ENCODE measurements at regions not wholly inside any gene's neighbourhood (a gene's known extent, or its start where the extent isn't known, plus 50 kb on each side); places are given as distances from the start of the nearest gene placed in this dataset.

- intact Hi-C loops (cut with DNase I) = no loop called here
- Histone ChIP-seq H3K27me3 (no peaks in the 10 kb centered on the region), H3K4me1 (peaks cover 0 to 8% (median 5%) of the 10 kb centered on the region in 3 donors), H3K36me3 (no peaks in the 10 kb centered on the region), H3K27ac (no peak overlapping the region), H3K9me3 (no peaks in the 10 kb centered on the region), H3K4me3 (no peak overlapping the region)
- FAIRE-seq (no peak), ATAC-seq (peak in 1 of 4 donors; percentile 40), DNase-seq (no peak)
- WGBS, 2 donors = 64 to 67% methylated on average over 7 of the region's 7 CpGs
- no peak for TF ChIP-seq CTCF (IDR thresholded peaks at IDR 0.05)
Observed at GRCh38 chr7:47215640-47216039, 366.3 kb downstream of the TNS3 start.

GRCh38 chr7:47215049-47215448 is 366.9 kb downstream of the TNS3 start:
- TF ChIP-seq CTCF (IDR thresholded peaks at IDR 0.05) = no peak
- no peaks in the 10 kb centered on the region for H3K9me3 ChIP-seq
- intact Hi-C loops (cut with DNase I) = no loop called here
- no peaks in the 10 kb centered on the region for H3K27me3 ChIP-seq
- no peaks in the 10 kb centered on the region for H3K36me3 ChIP-seq
- peaks cover 0 to 8% (median 5%) of the 10 kb centered on the region in 3 donors for H3K4me1 ChIP-seq
- no peak overlapping the region for H3K27ac ChIP-seq
- H3K4me3 ChIP-seq = no peak overlapping the region
- FAIRE-seq (no peak), ATAC-seq (peak in 1 of 4 donors; percentile 31), DNase-seq (no peak)
- WGBS, 2 donors = 95 to 96% methylated on average over 4 of the region's 4 CpGs

- H3K4me1 ChIP-seq = peaks cover 0 to 8% (median 5%) of the 10 kb centered on the region in 3 donors
- no peak for ATAC-seq
- no peaks in the 10 kb centered on the region for H3K27me3 ChIP-seq
- intact Hi-C loops (cut with DNase I) = no loop called here
- no peak for FAIRE-seq
- WGBS, 2 donors = 85 to 88% methylated on average over 5 of the region's 5 CpGs
- H3K36me3 ChIP-seq = no peaks in the 10 kb centered on the region
- no peak overlapping the region for H3K4me3 ChIP-seq
- no peak overlapping the region for H3K27ac ChIP-seq
- H3K9me3 ChIP-seq = no peaks in the 10 kb centered on the region
- DNase-seq = no peak
- TF ChIP-seq CTCF (IDR thresholded peaks at IDR 0.05) = no peak
Observed at GRCh38 chr7:47213276-47213675, 368.6 kb downstream of the TNS3 start.

GRCh38 chr7:47211519-47211973 is 370.4 kb downstream of the TNS3 start:
- no peaks in the 10 kb centered on the region for H3K9me3 ChIP-seq
- ATAC-seq = peak; percentile 71 to 89 (median 78)
- H3K4me3 ChIP-seq = no peak overlapping the region
- WGBS, 2 donors = 14 to 16% methylated on average over 5 of the region's 5 CpGs
- H3K36me3 ChIP-seq = no peaks in the 10 kb centered on the region
- H3K27me3 ChIP-seq = no peaks in the 10 kb centered on the region
- no peak for TF ChIP-seq CTCF (IDR thresholded peaks at IDR 0.05)
- no peak overlapping the region for H3K27ac ChIP-seq
- FAIRE-seq = no peak
- H3K4me1 ChIP-seq = peaks cover 0 to 8% (median 5%) of the 10 kb centered on the region in 3 donors
- DNase-seq = peak in 1 of 6 donors; percentile 33
- intact Hi-C loops (cut with DNase I) = no loop called here

- H3K27me3 ChIP-seq = no peaks in the 10 kb centered on the region
- FAIRE-seq (no peak), DNase-seq (no peak), ATAC-seq (no peak)
- no peaks in the 10 kb centered on the region for H3K36me3 ChIP-seq
- no peak overlapping the region for H3K27ac ChIP-seq
- no peaks in the 10 kb centered on the region for H3K9me3 ChIP-seq
- peaks cover 0 to 8% (median 5%) of the 10 kb centered on the region in 3 donors for H3K4me1 ChIP-seq
- no peak for TF ChIP-seq CTCF (IDR thresholded peaks at IDR 0.05)
- no peak overlapping the region for H3K4me3 ChIP-seq
- 63 to 71% methylated on average over 4 of the region's 4 CpGs for WGBS, 2 donors
- intact Hi-C loops (cut with DNase I) = no loop called here
Observed at GRCh38 chr7:47210281-47210854, 371.5 kb downstream of the TNS3 start.
